Heart left ventricle (tissue), 13 donors: ENCODE measurements at regions not wholly inside any gene's neighbourhood (a gene's known extent, or its start where the extent isn't known, plus 50 kb on each side); places are given as distances from the start of the nearest gene placed in this dataset.

Experiments
- POLR2A ChIP-seq, 2 donors: fragments of 450-650 bp; IDR thresholded peaks; one replicate each; pipeline ENCODE4 v1.6.1; 2017; ENCODE audit warnings: antibody characterized with exemption in 2 of 2, mild to moderate bottlenecking in 2 of 2, moderate library complexity in 2 of 2
- TF ChIP-seq, protein P1 (sequence below), 12 donors: fragments of 200-600 bp; sonication (generic) in 4 of 12; IDR thresholded peaks; one replicate each; pipeline versions ENCODE4 v1.5.0 to v1.8.0; 2018 to 2022; ENCODE audit warnings: antibody characterized with exemption in 12 of 12, mild to moderate bottlenecking in 5 of 12
- donor health status: ischemic (EF 13 %, LVEDD 7.1; RV severe dilation, severe dysfunction).
- donor health status: DM: no; HTN: yes; CAD: no.
- donor health status: DM: no; HTN: no; CAD: no.
- donor health status: ischemic (EF 25% LVEDD 6.9; RV normal size, moderate dysfunction).
- donor health status: ischemic (EF 25% LVEDD 5.7; RV mildly dilated, moderate dysfunction).
- donor health status: ischemic (EF 35%, LVEDD 5.7; RV mildly dilated, moderate dysfunction).
- donor health status: nonischemic (EF 11% LVEDD 7.7; RV severe dilation, severe dysfunction).
- donor health status: DM: yes; HTN: yes; CAD: no.
- donor health status: PGD.
- donor health status: ischemic (EF 29% LVEDD 5.4; RV normal size, mild dysfunction).
- donor health status: nonischemic (EF 23%, LVEDD 6.1; RV moderate dilation, normal function).

- TF ChIP-seq, protein P1, sequence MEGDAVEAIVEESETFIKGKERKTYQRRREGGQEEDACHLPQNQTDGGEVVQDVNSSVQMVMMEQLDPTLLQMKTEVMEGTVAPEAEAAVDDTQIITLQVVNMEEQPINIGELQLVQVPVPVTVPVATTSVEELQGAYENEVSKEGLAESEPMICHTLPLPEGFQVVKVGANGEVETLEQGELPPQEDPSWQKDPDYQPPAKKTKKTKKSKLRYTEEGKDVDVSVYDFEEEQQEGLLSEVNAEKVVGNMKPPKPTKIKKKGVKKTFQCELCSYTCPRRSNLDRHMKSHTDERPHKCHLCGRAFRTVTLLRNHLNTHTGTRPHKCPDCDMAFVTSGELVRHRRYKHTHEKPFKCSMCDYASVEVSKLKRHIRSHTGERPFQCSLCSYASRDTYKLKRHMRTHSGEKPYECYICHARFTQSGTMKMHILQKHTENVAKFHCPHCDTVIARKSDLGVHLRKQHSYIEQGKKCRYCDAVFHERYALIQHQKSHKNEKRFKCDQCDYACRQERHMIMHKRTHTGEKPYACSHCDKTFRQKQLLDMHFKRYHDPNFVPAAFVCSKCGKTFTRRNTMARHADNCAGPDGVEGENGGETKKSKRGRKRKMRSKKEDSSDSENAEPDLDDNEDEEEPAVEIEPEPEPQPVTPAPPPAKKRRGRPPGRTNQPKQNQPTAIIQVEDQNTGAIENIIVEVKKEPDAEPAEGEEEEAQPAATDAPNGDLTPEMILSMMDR (IDR thresholded peaks at IDR 0.05): no peak
- no peak for TF ChIP-seq POLR2A (IDR thresholded peaks at IDR 0.05)
These were observed 893.8 kb downstream of the QKI start for GRCh38 chr6:164308339-164308738.
